A549 (cell line): ENCODE measurements at regions not wholly inside any gene's neighbourhood (a gene's known extent, or its start where the extent isn't known, plus 50 kb on each side); places are given as distances from the start of the nearest gene placed in this dataset.

Experiments
- CBX2 ChIP-seq: fragments of 200-600 bp; sonication (generic); IDR thresholded peaks from 2 replicates; pipeline ENCODE4 v1.6.1; 2016; ENCODE audit warnings: low read depth, mild to moderate bottlenecking, borderline replicate concordance
- CTCF ChIP-seq: fragments of >200 bp; sonication (Bioruptor Twin); formaldehyde crosslinking; IDR thresholded peaks from 3 replicates; pipeline ENCODE4 v1.5.1; 2016
- EHMT2 ChIP-seq: fragments of 200-600 bp; sonication (generic); IDR thresholded peaks from 2 replicates; pipeline ENCODE4 v1.6.1; 2016; ENCODE audit warnings: antibody characterized with exemption, low read depth, mild to moderate bottlenecking, moderate library complexity
- ELK1 ChIP-seq: fragments of 150-350 bp; IDR thresholded peaks from 2 replicates; pipeline ENCODE4 v1.6.1; 2014; ENCODE audit warnings: low read depth, mild to moderate bottlenecking, low read length
- JUN ChIP-seq, 2 experiments: fragments of >200 bp; sonication (Bioruptor Twin); formaldehyde crosslinking; IDR thresholded peaks; 2 replicates in 1 of 2; 3 replicates in 1 of 2; pipeline ENCODE4 v1.6.1; 2016 to 2017
- JUNB ChIP-seq: fragments of >200 bp; sonication (Bioruptor Twin); formaldehyde crosslinking; IDR thresholded peaks from 2 replicates; pipeline ENCODE4 v1.6.1; 2016
- MAFK ChIP-seq: fragments of 450-650 bp; IDR thresholded peaks from 2 replicates; pipeline ENCODE4 v1.6.1; 2014; ENCODE audit not compliant: partially characterized antibody
- MAX ChIP-seq: IDR thresholded peaks from 2 replicates; pipeline ENCODE4 v1.6.1; 2012
- POLR2A ChIP-seq: IDR thresholded peaks from 2 replicates; pipeline ENCODE4 v1.6.1; 2012; ENCODE audit warnings: mild to moderate bottlenecking, low read length
- RAD21 ChIP-seq, 2 experiments: fragments of >200 bp in 1 of 2; sonication (Bioruptor Twin) in 1 of 2; formaldehyde crosslinking in 1 of 2; IDR thresholded peaks in 1 of 2; conservative IDR thresholded peaks in 1 of 2; 2 replicates in 1 of 2; 3 replicates in 1 of 2; pipeline ENCODE4 v1.6.1; 2012 to 2018; ENCODE audit warnings: inconsistent platforms in 1 of 2

GRCh38 chr6:140590641-140591040 lies 1216.2 kb upstream of the CITED2 start:
- TF ChIP-seq ELK1 (no peak), CTCF (no peak), CBX2 (no peak), EHMT2 (no peak), MAX (no peak), JUNB (no peak), JUN (IDR thresholded peaks at IDR 0.05) (no peak), MAFK (no peak), RAD21 (conservative IDR thresholded peaks at IDR 0.05 in 1 of 2, IDR thresholded peaks at IDR 0.05 in 1 of 2) (no peak), POLR2A (no peak)
